K562 (cell line): ENCODE measurements at regions not wholly inside any gene's neighbourhood (a gene's known extent, or its start where the extent isn't known, plus 50 kb on each side); places are given as distances from the start of the nearest gene placed in this dataset.

Source experiments
- ATF1 ChIP-seq, 2 experiments: fragments of 450-650 bp in 1 of 2; IDR thresholded peaks; 2 replicates each; pipeline ENCODE4 v1.6.1; 2016; ENCODE audit warnings: missing compliant biosample characterization in 1 of 2, missing genetic modification characterization in 1 of 2
- MAZ ChIP-seq, 2 experiments: fragments of 450-650 bp in 1 of 2; sonication (generic) in 1 of 2; formaldehyde crosslinking; IDR thresholded peaks in 1 of 2; conservative IDR thresholded peaks in 1 of 2; 2 replicates each; pipeline versions ENCODE4 v1.4.0 to v1.5.0; 2020; ENCODE audit warnings: mild to moderate bottlenecking in 1 of 2, missing genetic modification reagents in 1 of 2
- MLX ChIP-seq, 2 experiments: fragments of 450-650 bp in 1 of 2; sonication (generic) in 1 of 2; formaldehyde crosslinking; conservative IDR thresholded peaks; 2 replicates each; pipeline versions ENCODE4 v1.4.0 to v1.8.1; 2020 to 2022; ENCODE audit warnings: mild to moderate bottlenecking in 1 of 2, missing genetic modification reagents in 1 of 2
- ZNF407 ChIP-seq: fragments of 450-650 bp; IDR thresholded peaks from 2 replicates; pipeline ENCODE4 v1.6.1; 2016; ENCODE audit warnings: low read depth
- ZNF57 ChIP-seq: fragments of 450-650 bp; formaldehyde crosslinking; IDR thresholded peaks from 2 replicates; pipeline ENCODE4 v1.4.0; 2020; ENCODE audit warnings: mild to moderate bottlenecking, moderate library complexity

- TF ChIP-seq MLX (CRISPR knock-in tag; conservative IDR thresholded peaks at IDR 0.05), result no peak
- TF ChIP-seq ATF1 (CRISPR knock-in tag; IDR thresholded peaks at IDR 0.05), result no peak
- no peak for TF ChIP-seq ATF1 (tag; IDR thresholded peaks at IDR 0.05)
- TF ChIP-seq MAZ (CRISPR knock-in tag; conservative IDR thresholded peaks at IDR 0.05 in 1 of 2, IDR thresholded peaks at IDR 0.05 in 1 of 2), result no peak
- TF ChIP-seq ZNF407, result no peak
- TF ChIP-seq ZNF57, result no peak
Observed at GRCh38 chr2:103367877-103368276, 606.0 kb downstream of the TMEM182 start (continued).
